ENCODE measurements at regions not wholly inside any gene's neighbourhood (a gene's known extent, or its start where the extent isn't known, plus 50 kb on each side); places are given as distances from the start of the nearest gene placed in this dataset.

- Histone ChIP-seq H3K23me2 (ENCODE audit: low read depth, low read length) (no peaks in the 10 kb centered on the region), H3K9me3 (ENCODE audit: insufficient read depth in 2 of 2, low read depth in 1 of 2, low read length in 1 of 2) (no peaks in the 10 kb centered on the region), H2BK5ac (ENCODE audit: low read depth, low read length) (no peak overlapping the region), H3K56ac (replicated peaks; ENCODE audit: insufficient read length, low read depth, low read length) (no peak overlapping the region), H3K27ac (ENCODE audit: low read depth, low read length) (no peak overlapping the region), H3K4me2 (ENCODE audit: insufficient read depth in 1 of 2, low read depth in 2 of 2, low read length in 2 of 2) (no peak overlapping the region), H2BK20ac (ENCODE audit: low read length) (no peak overlapping the region), H3K9ac (replicated peaks in 1 of 4; ENCODE audit: extremely low read depth in 1 of 4, low read depth in 3 of 4, low read length in 3 of 4) (no peak overlapping the region), H2AK5ac (ENCODE audit: low read depth, low read length) (no peak overlapping the region; the same call in 1 of the 2 replicates), H3K36me3 (ENCODE audit: control insufficient read depth in 2 of 4, insufficient read depth in 4 of 4, low read length in 3 of 4) (no peaks in the 10 kb centered on the region), H4K5ac (ENCODE audit: insufficient read length, low read depth, low read length) (no peak overlapping the region), H3K23ac (ENCODE audit: insufficient read length) (no peak overlapping the region), H3K79me2 (ENCODE audit: control insufficient read depth in 1 of 2, insufficient read depth in 2 of 2, low read length in 2 of 2) (no peaks in the 10 kb centered on the region), H3K4ac (replicated peaks; ENCODE audit: insufficient read length, low read depth, low read length) (no peak overlapping the region), H3K79me1 (ENCODE audit: low read depth, low read length) (no peaks in the 10 kb centered on the region), H3K14ac (ENCODE audit: insufficient read length) (no peak overlapping the region), H3K4me1 (replicated peaks in 1 of 4; ENCODE audit: control insufficient read depth in 3 of 4, insufficient read depth in 4 of 4, low read length in 3 of 4) (peaks cover 0 to 7% (median 3%) of the 10 kb centered on the region in 4 experiments; a peak in 4 of 7 replicates), H2BK12ac (ENCODE audit: low read depth, low read length) (no peak overlapping the region), H4K8ac (ENCODE audit: extremely low read depth, insufficient read depth, low read length) (no peak overlapping the region), H2BK15ac (ENCODE audit: low read length) (0 out of 2 replicates have a peak overlapping the region, but pooled peaks have one; percentile 29), H3K4me3 (ENCODE audit: extremely low read depth in 1 of 4, insufficient read depth in 2 of 4, low read depth in 3 of 4, low read length in 4 of 4) (no peak overlapping the region), H3K18ac (ENCODE audit: extremely low read depth, low read length) (no peak overlapping the region), H2AFZ (ENCODE audit: low read length) (no peak overlapping the region), H4K20me1 (replicated peaks in 1 of 2; ENCODE audit: control insufficient read depth in 1 of 2, insufficient read depth in 2 of 2, low read length in 2 of 2) (no peaks in the 10 kb centered on the region), H4K91ac (replicated peaks; ENCODE audit: insufficient read length, low read length) (no peak overlapping the region), H2BK120ac (replicated peaks; ENCODE audit: low read depth, low read length) (no peak overlapping the region), H3K27me3 (replicated peaks in 1 of 4; ENCODE audit: control insufficient read depth in 3 of 4, extremely low read depth in 1 of 4, insufficient read depth in 3 of 4, low read length in 3 of 4) (no peaks in the 10 kb centered on the region)
- WGBS, 2 experiments (ENCODE audit: extremely low coverage in 1 of 2, insufficient coverage in 1 of 2, insufficient read length in 1 of 2, insufficient replicate concordance in 2 of 2, low coverage in 1 of 2, low lambda C conversion rate in 2 of 2, missing lambda C conversion rate in 1 of 2): 75% methylated on average over 5 of the region's 5 CpGs; no CpG with 5 or more reads in 1 of the 2 experiments
- ChIA-PET POLR2A (ENCODE audit: partially characterized antibody) (interaction anchor here (0.9 kb wide), 1 partner anchor 17 kb away, joined by 3 read pairs; no protein-coding TSS in a partner anchor), CTCF (ENCODE audit: partially characterized antibody) (interaction anchor here (0.6 to 1.3 kb wide), 3 partner anchors 26 to 554 kb away, joined by 3 read pairs; no protein-coding TSS in a partner anchor)
- FAIRE-seq: no peak
- no peak for DNase-seq (ENCODE audit: low read depth in 1 of 2, low spot score in 2 of 2)
- TF ChIP-seq NRF1 (IDR thresholded peaks at IDR 0.05; ENCODE audit: low read depth, low read length): no peak
- no peak for TF ChIP-seq ASH2L (IDR thresholded peaks at IDR 0.05; ENCODE audit: low read length)
- no peak for TF ChIP-seq POLR2A (IDR thresholded peaks at IDR 0.05; ENCODE audit: control extremely low read depth in 1 of 2, low read depth in 2 of 2, low read length in 2 of 2)
- TF ChIP-seq SP4 (IDR thresholded peaks at IDR 0.05; ENCODE audit: low read length): no peak
- TF ChIP-seq CHD2 (IDR thresholded peaks at IDR 0.05; ENCODE audit: low read length): no peak
- no peak for TF ChIP-seq TCF12 (IDR thresholded peaks at IDR 0.05; ENCODE audit: low read depth, low read length)
- no peak for TF ChIP-seq HDAC6 (IDR thresholded peaks at IDR 0.05; ENCODE audit: low read depth, low read length)
- TF ChIP-seq ATF3 (IDR thresholded peaks at IDR 0.05; ENCODE audit: insufficient read depth, low read depth, low read length): no peak
- TF ChIP-seq BCL11A (IDR thresholded peaks at IDR 0.05; ENCODE audit: low read depth in 2 of 2, low read length in 2 of 2): no peak
- TF ChIP-seq CEBPB (IDR thresholded peaks at IDR 0.05; ENCODE audit: low read depth, low read length): no peak
- TF ChIP-seq CTCF (IDR thresholded peaks at IDR 0.05; ENCODE audit: control extremely low read depth in 1 of 3, insufficient read depth in 1 of 3, low read depth in 1 of 3, low read length in 3 of 3): no peak
- TF ChIP-seq POLR2AphosphoS5 (IDR thresholded peaks at IDR 0.05; ENCODE audit: low read depth, low read length): no peak
Measured at GRCh38 chr22:27492566-27493201, 308.9 kb downstream of the MN1 start.

Measured in H1 (cell line).